Trophoblast cell (in vitro differentiated cells and primary cell): ENCODE measurements at regions not wholly inside any gene's neighbourhood (a gene's known extent, or its start where the extent isn't known, plus 50 kb on each side); places are given as distances from the start of the nearest gene placed in this dataset.
A peak's percentile ranks its signal among the peaks of the same experiment; 100 is the strongest.

ENCODE experiments used
- DNase-seq, 2 donors: peaks; one replicate each; pipeline ENCODE4 v3.0.0-alpha.2; 2016
- H2AFZ ChIP-seq: 2 replicates; pipeline ENCODE4 v1.6.1; 2013; ENCODE audit warnings: low read length, moderate library complexity, mild to moderate bottlenecking; ENCODE audit not compliant: insufficient read depth, poor library complexity
- H2AK5ac ChIP-seq: 2 replicates; pipeline ENCODE4 v1.6.1; 2013; ENCODE audit warnings: mild to moderate bottlenecking, low read length
- H2BK120ac ChIP-seq: 2 replicates; pipeline ENCODE4 v1.6.1; 2013; ENCODE audit warnings: low read length, mild to moderate bottlenecking, moderate library complexity; ENCODE audit not compliant: insufficient read depth, poor library complexity
- H2BK12ac ChIP-seq: 2 replicates; pipeline ENCODE4 v1.6.1; 2013; ENCODE audit warnings: mild to moderate bottlenecking, low read length, moderate library complexity
- H2BK5ac ChIP-seq: 2 replicates; pipeline ENCODE4 v1.6.1; 2013; ENCODE audit warnings: low read length, low read depth, moderate library complexity, mild to moderate bottlenecking; ENCODE audit not compliant: poor library complexity
- H3K14ac ChIP-seq: 2 replicates; pipeline ENCODE4 v1.6.1; 2013; ENCODE audit warnings: mild to moderate bottlenecking, low read length
- H3K18ac ChIP-seq: 2 replicates; pipeline ENCODE4 v1.6.1; 2013; ENCODE audit warnings: mild to moderate bottlenecking, low read length
- H3K23ac ChIP-seq: 2 replicates; pipeline ENCODE4 v1.6.1; 2013; ENCODE audit warnings: low read length
- H3K27ac ChIP-seq: 2 replicates; pipeline ENCODE4 v1.5.1; 2013; ENCODE audit warnings: low read depth, mild to moderate bottlenecking, inconsistent platforms, low read length, moderate library complexity
- H3K27me3 ChIP-seq: 2 replicates; pipeline ENCODE4 v1.6.1; 2013; ENCODE audit warnings: inconsistent platforms, mild to moderate bottlenecking, low read length, moderate library complexity; ENCODE audit not compliant: insufficient read depth
- H3K36me3 ChIP-seq, 2 experiments: 1 replicate in 1 of 2; 2 replicates in 1 of 2; pipeline ENCODE4 v1.6.1; 2013; ENCODE audit warnings: low read length in 2 of 2, mild to moderate bottlenecking in 2 of 2, moderate library complexity in 1 of 2; ENCODE audit not compliant: insufficient read depth in 2 of 2, control insufficient read depth in 1 of 2
- H3K4ac ChIP-seq: 2 replicates; pipeline ENCODE4 v1.6.1; 2013; ENCODE audit warnings: low read depth, mild to moderate bottlenecking, low read length, moderate library complexity
- H3K4me1 ChIP-seq, 2 experiments: 1 replicate in 1 of 2; 2 replicates in 1 of 2; pipeline ENCODE4 v1.6.1; 2013; ENCODE audit warnings: low read length in 2 of 2, mild to moderate bottlenecking in 2 of 2, moderate library complexity in 1 of 2; ENCODE audit not compliant: insufficient read depth in 2 of 2, control insufficient read depth in 1 of 2
- H3K4me2 ChIP-seq: 2 replicates; pipeline ENCODE4 v1.6.1; 2013; ENCODE audit warnings: inconsistent platforms, mild to moderate bottlenecking, low read length, moderate library complexity
- H3K4me3 ChIP-seq: 2 replicates; pipeline ENCODE4 v1.5.1; 2013; ENCODE audit warnings: mild to moderate bottlenecking, low read depth, low read length, inconsistent platforms
- H3K79me1 ChIP-seq: one replicate; pipeline ENCODE4 v1.6.1; 2013; ENCODE audit warnings: low read length
- H3K79me2 ChIP-seq: 2 replicates; pipeline ENCODE4 v1.6.1; 2013; ENCODE audit warnings: low read length, mild to moderate bottlenecking; ENCODE audit not compliant: control insufficient read depth, insufficient read depth, poor library complexity
- H3K9ac ChIP-seq: 2 replicates; pipeline ENCODE4 v1.6.1; 2013; ENCODE audit warnings: mild to moderate bottlenecking, low read length
- H3K9me3 ChIP-seq: 2 replicates; pipeline ENCODE4 v1.6.1; 2013; ENCODE audit warnings: low read depth, mild to moderate bottlenecking, control low read depth, inconsistent platforms, low read length; ENCODE audit not compliant: insufficient read depth
- H4K12ac ChIP-seq: 2 replicates; pipeline ENCODE4 v1.6.1; 2013; ENCODE audit warnings: low read depth, mild to moderate bottlenecking, low read length, moderate library complexity
- H4K8ac ChIP-seq: 2 replicates; pipeline ENCODE4 v1.6.1; 2013; ENCODE audit warnings: low read depth, mild to moderate bottlenecking, low read length, moderate library complexity
- H4K91ac ChIP-seq: one replicate; pipeline ENCODE4 v1.6.1; 2013; ENCODE audit warnings: low read depth, mild to moderate bottlenecking, low read length, moderate library complexity
- WGBS: extraction: QIAGEN DNeasy Blood & Tissue Kit; methylation state at CpG from one replicate; pipeline ENCODE4 v1.1.7; 2013; ENCODE audit warnings: missing lambda C conversion rate; ENCODE audit not compliant: insufficient read length, insufficient coverage; ENCODE audit errors: extremely low coverage; 5-methylcytosine and 5-hydroxymethylcytosine counted together

GRCh38 chr9:2411459-2412215, 209.9 kb upstream of the VLDLR start:
- Histone ChIP-seq H3K4me1 (peaks cover 8 to 10% of the 10 kb centered on the region in 2 experiments), H2AFZ (no peak overlapping the region), H3K4me3 (no peak overlapping the region), H3K27ac (peak overlapping the region; percentile 98), H3K4ac (no peak overlapping the region), H3K4me2 (peak overlapping the region; percentile 44), H2BK5ac (peak overlapping the region; percentile 12), H3K9me3 (peaks cover 3% of the 10 kb centered on the region), H2BK120ac (peak overlapping the region; percentile 20), H2BK12ac (no peak overlapping the region), H4K8ac (no peak overlapping the region), H3K18ac (no peak overlapping the region), H3K79me2 (no peaks in the 10 kb centered on the region), H4K12ac (no peak overlapping the region), H3K23ac (no peak overlapping the region), H2AK5ac (no peak overlapping the region), H4K91ac (no peak overlapping the region), H3K79me1 (peaks cover 22% of the 10 kb centered on the region), H3K14ac (peak overlapping the region; percentile 44), H3K27me3 (no peaks in the 10 kb centered on the region), H3K36me3 (peaks cover 0 to 1% of the 10 kb centered on the region in 2 experiments), H3K9ac (no peak overlapping the region)
- DNase-seq: peak; percentile 51 to 84
- WGBS: no CpG with 5 or more reads among the region's 8 CpGs

GRCh38 chr9:2413160-2413805, 208.3 kb upstream of the VLDLR start:
- Histone ChIP-seq H3K36me3 (no peaks in the 10 kb centered on the region), H3K79me2 (no peaks in the 10 kb centered on the region), H2BK5ac (peak overlapping the region; percentile 91), H3K9ac (no peak overlapping the region), H3K27ac (peak overlapping the region; percentile 51), H2BK12ac (peak overlapping the region; percentile 99), H3K79me1 (peaks cover 22% of the 10 kb centered on the region), H3K9me3 (no peaks in the 10 kb centered on the region), H3K4ac (no peak overlapping the region), H3K4me3 (no peak overlapping the region), H3K18ac (peak overlapping the region; percentile 17), H3K23ac (no peak overlapping the region), H3K14ac (peak overlapping the region; percentile 41), H4K91ac (peak overlapping the region; percentile 83), H2AK5ac (no peak overlapping the region), H2BK120ac (peak overlapping the region; percentile 74), H3K4me2 (no peak overlapping the region), H4K8ac (no peak overlapping the region), H4K12ac (no peak overlapping the region), H3K4me1 (peaks cover 8 to 10% of the 10 kb centered on the region in 2 experiments), H2AFZ (no peak overlapping the region), H3K27me3 (no peaks in the 10 kb centered on the region)
- WGBS: no CpG with 5 or more reads among the region's 4 CpGs
- no peak for DNase-seq

- Histone ChIP-seq H3K27ac (peak overlapping the region; percentile 51), H3K4ac (no peak overlapping the region), H3K4me2 (no peak overlapping the region), H2BK12ac (peak overlapping the region; percentile 86), H3K9ac (no peak overlapping the region), H2BK120ac (peak overlapping the region; percentile 74), H4K8ac (no peak overlapping the region), H3K4me1 (peaks cover 8 to 10% of the 10 kb centered on the region in 2 experiments), H4K12ac (no peak overlapping the region), H4K91ac (peak overlapping the region; percentile 78), H3K27me3 (no peaks in the 10 kb centered on the region), H2AFZ (peak overlapping the region; percentile 72), H3K36me3 (no peaks in the 10 kb centered on the region), H2BK5ac (peak overlapping the region; percentile 91), H3K4me3 (no peak overlapping the region), H3K79me2 (no peaks in the 10 kb centered on the region), H3K79me1 (peaks cover 22% of the 10 kb centered on the region), H3K9me3 (no peaks in the 10 kb centered on the region), H3K23ac (no peak overlapping the region), H2AK5ac (no peak overlapping the region), H3K18ac (no peak overlapping the region), H3K14ac (peak overlapping the region; percentile 46)
- DNase-seq: peak; percentile 43 to 94
- WGBS: no CpG with 5 or more reads among the region's 2 CpGs
These were observed 207.1 kb upstream of the VLDLR start for GRCh38 chr9:2414465-2414864.

GRCh38 chr9:2415326-2415725, 206.3 kb upstream of the VLDLR start:
- no peaks in the 10 kb centered on the region for H3K79me2 ChIP-seq
- peak overlapping the region; percentile 63 for H2BK12ac ChIP-seq
- peak overlapping the region; percentile 71 for H2BK120ac ChIP-seq
- peak overlapping the region; percentile 71 for H2AK5ac ChIP-seq
- H3K27me3 ChIP-seq: no peaks in the 10 kb centered on the region
- no peak overlapping the region for H3K14ac ChIP-seq
- no peak overlapping the region for H2BK5ac ChIP-seq
- H3K23ac ChIP-seq: no peak overlapping the region
- peak overlapping the region; percentile 90 for H4K91ac ChIP-seq
- H4K12ac ChIP-seq: no peak overlapping the region
- DNase-seq: no peak
- H3K9ac ChIP-seq: no peak overlapping the region
- H3K18ac ChIP-seq: no peak overlapping the region
- no peak overlapping the region for H4K8ac ChIP-seq
- H3K79me1 ChIP-seq: peaks cover 22% of the 10 kb centered on the region
- no peaks in the 10 kb centered on the region for H3K9me3 ChIP-seq
- no peak overlapping the region for H3K4ac ChIP-seq
- no peak overlapping the region for H3K4me3 ChIP-seq
- H3K36me3 ChIP-seq: no peaks in the 10 kb centered on the region
- H3K4me1 ChIP-seq: peaks cover 8 to 10% of the 10 kb centered on the region in 2 experiments
- H3K4me2 ChIP-seq: no peak overlapping the region
- no CpG with 5 or more reads among the region's 6 CpGs for WGBS
- H2AFZ ChIP-seq: no peak overlapping the region
- no peak overlapping the region for H3K27ac ChIP-seq
